Esophagus muscularis mucosa (tissue), 4 donors: ENCODE measurements at regions not wholly inside any gene's neighbourhood (a gene's known extent, or its start where the extent isn't known, plus 50 kb on each side); places are given as distances from the start of the nearest gene placed in this dataset.

Experiments
- CTCF ChIP-seq, 3 experiments: fragments of 200-600 bp in 2 of 3; fragments of 450-650 bp in 1 of 3; sonication (generic) in 2 of 3; IDR thresholded peaks; one replicate each; pipeline ENCODE4 v1.5.1; 2017 to 2019; ENCODE audit warnings: antibody characterized with exemption in 3 of 3, mild to moderate bottlenecking in 2 of 3, moderate library complexity in 1 of 3
- EP300 ChIP-seq: sonication (generic); formaldehyde crosslinking; IDR thresholded peaks from one replicate; pipeline ENCODE4 v1.6.1; 2017; ENCODE audit warnings: antibody characterized with exemption
- POLR2A ChIP-seq: fragments of 450-650 bp; IDR thresholded peaks from one replicate; pipeline ENCODE4 v1.6.1; 2017; ENCODE audit warnings: antibody characterized with exemption, moderate library complexity, mild to moderate bottlenecking, low read depth
- POLR2AphosphoS5 ChIP-seq, 2 donors: sonication (generic); formaldehyde crosslinking; IDR thresholded peaks; one replicate each; pipeline ENCODE4 v1.6.1; 2017; ENCODE audit warnings: antibody characterized with exemption in 2 of 2

DNA sequence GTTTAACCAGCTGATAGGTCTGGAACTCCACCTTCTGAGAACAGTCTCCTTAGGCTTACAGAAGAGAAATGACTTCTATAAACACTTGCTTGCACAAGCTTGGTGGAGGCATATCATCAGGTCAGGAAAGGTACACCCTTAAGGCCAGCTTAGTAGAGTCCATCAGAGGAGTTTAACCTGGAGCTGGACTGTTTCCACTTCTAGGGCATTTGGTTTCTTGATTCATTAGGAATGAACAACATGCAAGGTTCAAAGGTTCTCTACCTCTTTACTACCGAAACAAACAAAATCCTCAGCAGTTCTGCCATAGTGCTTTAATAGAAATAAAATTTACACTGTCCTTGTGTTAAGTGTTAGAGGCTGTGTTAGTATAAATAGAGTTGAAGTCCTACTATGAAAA lies 171.4 kb upstream of the NPY2R start:
- TF ChIP-seq CTCF (IDR thresholded peaks at IDR 0.05) (no peak), POLR2A (no peak), EP300 (no peak), POLR2AphosphoS5 (IDR thresholded peaks at IDR 0.05) (no peak)
